MM.1S (cell line): ENCODE measurements at regions not wholly inside any gene's neighbourhood (a gene's known extent, or its start where the extent isn't known, plus 50 kb on each side); places are given as distances from the start of the nearest gene placed in this dataset.

Experiments
- DNase-seq: peaks from one replicate; pipeline ENCODE4 v3.0.0-alpha.2; 2015
- H2AFZ ChIP-seq: fragments of 300-600 bp; sonication (generic); 2 replicates; pipeline ENCODE4 v1.6.0; 2016; ENCODE audit warnings: antibody characterized with exemption, low read length
- H3F3A ChIP-seq: fragments of 300-600 bp; sonication (generic); 2 replicates; pipeline ENCODE4 v1.6.1; 2016; ENCODE audit warnings: mild to moderate bottlenecking, antibody characterized with exemption, low read length, moderate library complexity, mixed read lengths; ENCODE audit not compliant: insufficient read depth
- H3K27ac ChIP-seq: fragments of 300-600 bp; sonication (generic); 2 replicates; pipeline ENCODE4 v1.5.1; 2016; ENCODE audit warnings: mild to moderate bottlenecking, low read length
- H3K27me3 ChIP-seq: fragments of 300-600 bp; sonication (generic); replicated peaks from 2 replicates; pipeline ENCODE4 v1.6.0; 2016; ENCODE audit warnings: low read length; ENCODE audit not compliant: insufficient read depth
- H3K36me3 ChIP-seq: fragments of 300-600 bp; sonication (generic); replicated peaks from 2 replicates; pipeline ENCODE4 v1.6.1; 2016; ENCODE audit warnings: mild to moderate bottlenecking, low read length, mixed read lengths; ENCODE audit not compliant: insufficient read depth
- H3K4me1 ChIP-seq: fragments of 300-600 bp; sonication (generic); 2 replicates; pipeline ENCODE4 v1.6.1; 2016; ENCODE audit warnings: low read length, mixed read lengths
- H3K4me2 ChIP-seq: fragments of 300-600 bp; sonication (generic); 2 replicates; pipeline ENCODE4 v1.6.0; 2016; ENCODE audit warnings: low read depth, low read length
- H3K4me3 ChIP-seq: fragments of 300-600 bp; sonication (generic); 2 replicates; pipeline ENCODE4 v1.5.1; 2016; ENCODE audit warnings: low read length, mixed read lengths
- H3K79me2 ChIP-seq: fragments of 300-600 bp; sonication (generic); 2 replicates; pipeline ENCODE4 v1.6.1; 2016; ENCODE audit warnings: mixed run types, low read length, mixed read lengths
- H3K9ac ChIP-seq: fragments of 300-600 bp; sonication (generic); 2 replicates; pipeline ENCODE4 v1.6.1; 2016; ENCODE audit warnings: low read length, mixed read lengths
- H3K9me2 ChIP-seq: fragments of 300-600 bp; sonication (generic); replicated peaks from 2 replicates; pipeline ENCODE4 v1.6.1; 2016; ENCODE audit warnings: mild to moderate bottlenecking, low read length, mixed read lengths; ENCODE audit not compliant: insufficient read depth
- H3K9me3 ChIP-seq: fragments of 300-600 bp; sonication (generic); replicated peaks from 2 replicates; pipeline ENCODE4 v1.6.1; 2016; ENCODE audit warnings: mild to moderate bottlenecking, low read length, mixed read lengths; ENCODE audit not compliant: insufficient read depth
- H4K20me1 ChIP-seq: fragments of 300-600 bp; sonication (generic); 2 replicates; pipeline ENCODE4 v1.6.1; 2016; ENCODE audit warnings: mild to moderate bottlenecking, low read length, moderate library complexity, mixed read lengths; ENCODE audit not compliant: insufficient read depth
- EZH2 ChIP-seq: fragments of 300-600 bp; sonication (generic); optimal IDR thresholded peaks from 2 replicates; pipeline ENCODE3; 2017; ENCODE audit warnings: low read depth, mild to moderate bottlenecking, antibody characterized with exemption, low read length, mixed read lengths
- EZH2phosphoT487 ChIP-seq: fragments of 300-600 bp; sonication (generic); IDR thresholded peaks from 2 replicates; pipeline ENCODE4 v1.6.1; 2018; ENCODE audit warnings: antibody characterized with exemption, low read length
- TF ChIP-seq, protein P1 (sequence below): fragments of 300-600 bp; sonication (generic); IDR thresholded peaks from 2 replicates; pipeline ENCODE4 v1.5.1; 2016; ENCODE audit warnings: antibody characterized with exemption, low read length, mixed read lengths

DNA sequence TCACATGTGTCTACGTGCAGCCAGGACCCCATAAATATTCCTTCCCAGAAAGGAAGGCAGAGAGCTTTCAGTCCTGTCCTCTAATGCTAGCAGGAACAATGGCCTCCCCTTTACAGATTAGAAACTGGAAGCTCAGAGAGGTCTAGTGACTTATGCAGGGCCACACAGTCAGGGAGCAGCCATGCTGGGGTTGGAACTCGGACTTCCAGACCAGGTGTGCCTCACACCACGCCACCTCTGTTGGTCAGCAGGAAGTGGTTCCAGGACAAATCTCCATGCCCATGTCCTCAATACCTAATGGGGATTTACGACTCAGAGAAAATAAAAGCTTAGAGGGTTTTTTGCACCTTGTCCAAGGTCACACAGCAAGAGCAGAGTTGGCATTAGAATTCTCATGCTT, 378.9 kb downstream of the RPS24 start:
- H3K9ac ChIP-seq, result no peak overlapping the region
- H3K4me2 ChIP-seq, result no peak overlapping the region
- no peaks in the 10 kb centered on the region for H3K36me3 ChIP-seq
- H3F3A ChIP-seq, result no peaks in the 10 kb centered on the region
- no peak overlapping the region for H3K27ac ChIP-seq
- H3K9me2 ChIP-seq, result no peaks in the 10 kb centered on the region
- H3K79me2 ChIP-seq, result no peaks in the 10 kb centered on the region
- H3K4me1 ChIP-seq, result no peaks in the 10 kb centered on the region
- no peaks in the 10 kb centered on the region for H3K9me3 ChIP-seq
- no peak overlapping the region for H2AFZ ChIP-seq
- no peaks in the 10 kb centered on the region for H3K27me3 ChIP-seq
- H4K20me1 ChIP-seq, result no peaks in the 10 kb centered on the region
- DNase-seq, result no peak
- TF ChIP-seq, protein P1, sequence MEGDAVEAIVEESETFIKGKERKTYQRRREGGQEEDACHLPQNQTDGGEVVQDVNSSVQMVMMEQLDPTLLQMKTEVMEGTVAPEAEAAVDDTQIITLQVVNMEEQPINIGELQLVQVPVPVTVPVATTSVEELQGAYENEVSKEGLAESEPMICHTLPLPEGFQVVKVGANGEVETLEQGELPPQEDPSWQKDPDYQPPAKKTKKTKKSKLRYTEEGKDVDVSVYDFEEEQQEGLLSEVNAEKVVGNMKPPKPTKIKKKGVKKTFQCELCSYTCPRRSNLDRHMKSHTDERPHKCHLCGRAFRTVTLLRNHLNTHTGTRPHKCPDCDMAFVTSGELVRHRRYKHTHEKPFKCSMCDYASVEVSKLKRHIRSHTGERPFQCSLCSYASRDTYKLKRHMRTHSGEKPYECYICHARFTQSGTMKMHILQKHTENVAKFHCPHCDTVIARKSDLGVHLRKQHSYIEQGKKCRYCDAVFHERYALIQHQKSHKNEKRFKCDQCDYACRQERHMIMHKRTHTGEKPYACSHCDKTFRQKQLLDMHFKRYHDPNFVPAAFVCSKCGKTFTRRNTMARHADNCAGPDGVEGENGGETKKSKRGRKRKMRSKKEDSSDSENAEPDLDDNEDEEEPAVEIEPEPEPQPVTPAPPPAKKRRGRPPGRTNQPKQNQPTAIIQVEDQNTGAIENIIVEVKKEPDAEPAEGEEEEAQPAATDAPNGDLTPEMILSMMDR, result no peak
- TF ChIP-seq EZH2, result no peak
- TF ChIP-seq EZH2phosphoT487, result no peak
- no peak overlapping the region for H3K4me3 ChIP-seq

- Histone ChIP-seq H3K4me2 (no peak overlapping the region), H3K4me3 (no peak overlapping the region), H3F3A (no peaks in the 10 kb centered on the region), H2AFZ (no peak overlapping the region), H3K9me2 (no peaks in the 10 kb centered on the region), H3K79me2 (no peaks in the 10 kb centered on the region), H4K20me1 (no peaks in the 10 kb centered on the region), H3K9me3 (no peaks in the 10 kb centered on the region), H3K36me3 (no peaks in the 10 kb centered on the region), H3K9ac (no peak overlapping the region), H3K4me1 (no peaks in the 10 kb centered on the region), H3K27me3 (no peaks in the 10 kb centered on the region), H3K27ac (no peak overlapping the region)
- TF ChIP-seq, protein P1, result no peak
- TF ChIP-seq EZH2 (no peak), EZH2phosphoT487 (no peak)
- no peak for DNase-seq
Observed at GRCh38 chr10:78413076-78414055, 379.7 kb downstream of the RPS24 start.

DNA sequence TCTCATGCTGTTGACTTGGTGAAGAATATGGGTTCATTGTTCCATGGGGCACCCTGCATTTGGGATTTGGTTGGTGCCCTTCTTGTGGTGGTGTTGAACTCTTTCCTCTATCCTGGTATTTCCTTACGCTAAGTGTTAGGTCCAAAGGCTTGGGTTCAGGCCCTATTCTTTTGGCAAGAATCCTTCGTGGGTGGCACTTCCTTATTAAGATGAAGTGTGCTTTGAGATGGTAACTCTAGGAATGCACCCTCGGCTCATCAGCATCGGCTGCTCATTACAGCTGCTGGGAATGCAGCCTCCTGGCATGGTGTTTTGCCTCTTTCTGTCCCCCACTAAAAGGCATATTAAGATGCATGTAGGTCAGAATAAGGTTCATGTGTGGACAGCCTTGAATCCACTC, 380.7 kb downstream of the RPS24 start:
- Histone ChIP-seq H3K9ac (no peak overlapping the region), H2AFZ (no peak overlapping the region), H3K27ac (no peak overlapping the region), H3K4me1 (no peaks in the 10 kb centered on the region), H3K4me3 (no peak overlapping the region), H3F3A (no peaks in the 10 kb centered on the region), H3K9me2 (no peaks in the 10 kb centered on the region), H3K79me2 (no peaks in the 10 kb centered on the region), H3K9me3 (no peaks in the 10 kb centered on the region), H3K4me2 (no peak overlapping the region), H3K27me3 (no peaks in the 10 kb centered on the region), H3K36me3 (no peaks in the 10 kb centered on the region), H4K20me1 (no peaks in the 10 kb centered on the region)
- no peak for DNase-seq
- TF ChIP-seq EZH2phosphoT487 (no peak), EZH2 (no peak)
- TF ChIP-seq, protein P1, result no peak
